ENCODE measurements at regions not wholly inside any gene's neighbourhood (a gene's known extent, or its start where the extent isn't known, plus 50 kb on each side); places are given as distances from the start of the nearest gene placed in this dataset.

DNA sequence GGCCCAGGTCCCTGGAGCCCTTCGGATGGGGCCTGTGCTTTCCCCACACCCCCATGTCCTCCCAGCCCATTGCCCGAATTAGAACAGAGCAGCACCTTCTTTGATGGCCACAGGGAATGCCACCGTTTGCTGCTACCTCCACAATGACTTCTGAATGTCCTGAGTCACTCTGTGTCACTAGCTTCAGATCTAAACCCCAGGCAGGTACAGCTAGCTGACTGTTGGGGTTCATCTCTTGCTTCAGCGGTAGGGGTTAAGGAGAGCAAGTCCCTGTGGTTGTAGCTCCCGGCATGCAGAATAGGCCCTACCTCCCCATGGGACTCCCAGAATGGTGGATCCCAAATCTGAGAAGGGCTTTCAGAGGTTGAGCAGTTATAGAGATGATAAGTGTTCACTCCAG lies 291.1 kb upstream of the POU3F1 start:
- H3K36me3 ChIP-seq, result no peaks in the 10 kb centered on the region
- H3K4me1 ChIP-seq (ENCODE audit: control insufficient read depth in 1 of 2, low read depth in 2 of 2), result no peaks in the 10 kb centered on the region
- H3K27me3 ChIP-seq (replicated peaks; ENCODE audit: insufficient read depth), result no peaks in the 10 kb centered on the region
- TF ChIP-seq, protein P1, sequence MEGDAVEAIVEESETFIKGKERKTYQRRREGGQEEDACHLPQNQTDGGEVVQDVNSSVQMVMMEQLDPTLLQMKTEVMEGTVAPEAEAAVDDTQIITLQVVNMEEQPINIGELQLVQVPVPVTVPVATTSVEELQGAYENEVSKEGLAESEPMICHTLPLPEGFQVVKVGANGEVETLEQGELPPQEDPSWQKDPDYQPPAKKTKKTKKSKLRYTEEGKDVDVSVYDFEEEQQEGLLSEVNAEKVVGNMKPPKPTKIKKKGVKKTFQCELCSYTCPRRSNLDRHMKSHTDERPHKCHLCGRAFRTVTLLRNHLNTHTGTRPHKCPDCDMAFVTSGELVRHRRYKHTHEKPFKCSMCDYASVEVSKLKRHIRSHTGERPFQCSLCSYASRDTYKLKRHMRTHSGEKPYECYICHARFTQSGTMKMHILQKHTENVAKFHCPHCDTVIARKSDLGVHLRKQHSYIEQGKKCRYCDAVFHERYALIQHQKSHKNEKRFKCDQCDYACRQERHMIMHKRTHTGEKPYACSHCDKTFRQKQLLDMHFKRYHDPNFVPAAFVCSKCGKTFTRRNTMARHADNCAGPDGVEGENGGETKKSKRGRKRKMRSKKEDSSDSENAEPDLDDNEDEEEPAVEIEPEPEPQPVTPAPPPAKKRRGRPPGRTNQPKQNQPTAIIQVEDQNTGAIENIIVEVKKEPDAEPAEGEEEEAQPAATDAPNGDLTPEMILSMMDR (IDR thresholded peaks at IDR 0.05), result no peak
- no peak overlapping the region for H3K27ac ChIP-seq
- no peak overlapping the region for H3K4me3 ChIP-seq
- ATAC-seq (ENCODE audit: insufficient number of reproducible peaks, low FRiP score, low read depth) (no peak), DNase-seq (ENCODE audit: low spot score) (no peak)
- no peaks in the 10 kb centered on the region for H3K9me3 ChIP-seq

- H3K36me3 ChIP-seq, result no peaks in the 10 kb centered on the region
- H3K27me3 ChIP-seq (replicated peaks; ENCODE audit: insufficient read depth), result no peaks in the 10 kb centered on the region
- H3K9me3 ChIP-seq, result no peaks in the 10 kb centered on the region
- H3K4me3 ChIP-seq, result no peak overlapping the region
- no peak overlapping the region for H3K27ac ChIP-seq
- TF ChIP-seq, protein P1 (IDR thresholded peaks at IDR 0.05), result no peak
- no peaks in the 10 kb centered on the region for H3K4me1 ChIP-seq (ENCODE audit: control insufficient read depth in 1 of 2, low read depth in 2 of 2)
- no peak for DNase-seq (ENCODE audit: low spot score)
- ATAC-seq (ENCODE audit: insufficient number of reproducible peaks, low FRiP score, low read depth), result no peak
Observed at GRCh38 chr1:38336961-38337360, 290.4 kb upstream of the POU3F1 start.

- ATAC-seq (ENCODE audit: insufficient number of reproducible peaks, low FRiP score, low read depth) (no peak), DNase-seq (ENCODE audit: low spot score) (no peak)
- Histone ChIP-seq H3K4me3 (no peak overlapping the region), H3K27ac (no peak overlapping the region), H3K36me3 (no peaks in the 10 kb centered on the region), H3K9me3 (no peaks in the 10 kb centered on the region), H3K4me1 (ENCODE audit: control insufficient read depth in 1 of 2, low read depth in 2 of 2) (no peaks in the 10 kb centered on the region), H3K27me3 (replicated peaks; ENCODE audit: insufficient read depth) (no peaks in the 10 kb centered on the region)
- TF ChIP-seq, protein P1 (IDR thresholded peaks at IDR 0.05), result no peak
Observed at GRCh38 chr1:38336301-38336923, 289.8 kb upstream of the POU3F1 start.

- no peak for ATAC-seq (ENCODE audit: insufficient number of reproducible peaks, low FRiP score, low read depth)
- no peaks in the 10 kb centered on the region for H3K9me3 ChIP-seq
- TF ChIP-seq, protein P1 (IDR thresholded peaks at IDR 0.05), result no peak
- no peak overlapping the region for H3K27ac ChIP-seq
- no peak for DNase-seq (ENCODE audit: low spot score)
- H3K27me3 ChIP-seq (replicated peaks; ENCODE audit: insufficient read depth), result no peaks in the 10 kb centered on the region
- H3K4me3 ChIP-seq, result no peak overlapping the region
- no peaks in the 10 kb centered on the region for H3K4me1 ChIP-seq (ENCODE audit: control insufficient read depth in 1 of 2, low read depth in 2 of 2)
- no peaks in the 10 kb centered on the region for H3K36me3 ChIP-seq
Observed at GRCh38 chr1:38334930-38335592, 288.5 kb upstream of the POU3F1 start.

- TF ChIP-seq, protein P1 (IDR thresholded peaks at IDR 0.05), result no peak
- no peaks in the 10 kb centered on the region for H3K27me3 ChIP-seq (replicated peaks; ENCODE audit: insufficient read depth)
- H3K36me3 ChIP-seq, result no peaks in the 10 kb centered on the region
- peaks cover 4 to 10% of the 10 kb centered on the region in 2 donors for H3K4me1 ChIP-seq (ENCODE audit: control insufficient read depth in 1 of 2, low read depth in 2 of 2)
- H3K9me3 ChIP-seq, result no peaks in the 10 kb centered on the region
- no peak overlapping the region for H3K4me3 ChIP-seq
- H3K27ac ChIP-seq, result no peak overlapping the region
- no peak for ATAC-seq (ENCODE audit: insufficient number of reproducible peaks, low FRiP score, low read depth)
- DNase-seq (ENCODE audit: low spot score), result no peak
Observed at GRCh38 chr1:38332649-38333310, 286.2 kb upstream of the POU3F1 start.

All from thoracic aorta (tissue), 2 donors.